KMS-11 (cell line): ENCODE measurements at regions not wholly inside any gene's neighbourhood (a gene's known extent, or its start where the extent isn't known, plus 50 kb on each side); places are given as distances from the start of the nearest gene placed in this dataset.

Experiments
- H2AFZ ChIP-seq: fragments of 200-600 bp; sonication (generic); 2 replicates; pipeline ENCODE4 v1.6.1; 2016; ENCODE audit warnings: antibody characterized with exemption, mixed run types, low read depth
- H3K27ac ChIP-seq: fragments of 200-600 bp; sonication (generic); 2 replicates; pipeline ENCODE4 v1.6.1; 2016; ENCODE audit warnings: mild to moderate bottlenecking, mixed run types
- H3K27me3 ChIP-seq: fragments of 200-600 bp; sonication (generic); 2 replicates; pipeline ENCODE4 v1.6.1; 2017; ENCODE audit warnings: mild to moderate bottlenecking, low read depth, mixed run types, moderate library complexity; ENCODE audit not compliant: insufficient read depth
- H3K36me3 ChIP-seq: fragments of 200-600 bp; sonication (generic); 2 replicates; pipeline ENCODE4 v1.6.1; 2017; ENCODE audit warnings: mild to moderate bottlenecking, mixed run types; ENCODE audit not compliant: insufficient read depth
- H3K4me1 ChIP-seq: fragments of 200-600 bp; sonication (generic); 2 replicates; pipeline ENCODE4 v1.6.1; 2016; ENCODE audit warnings: mild to moderate bottlenecking, low read depth, mixed run types; ENCODE audit not compliant: poor library complexity, severe bottlenecking
- H3K4me2 ChIP-seq: fragments of 200-600 bp; sonication (generic); 2 replicates; pipeline ENCODE4 v1.7.0; 2016; ENCODE audit warnings: mild to moderate bottlenecking, mixed run types
- H3K4me3 ChIP-seq: fragments of 200-600 bp; sonication (generic); IDR thresholded peaks from 2 replicates; pipeline ENCODE4 v1.6.1; 2017; ENCODE audit warnings: low read depth, low read length, mixed read lengths; ENCODE audit not compliant: insufficient read depth
- H3K79me2 ChIP-seq: fragments of 200-600 bp; sonication (generic); 2 replicates; pipeline ENCODE4 v1.6.1; 2016; ENCODE audit warnings: low read depth, mixed run types; ENCODE audit not compliant: insufficient read depth
- H3K9ac ChIP-seq: fragments of 200-600 bp; sonication (generic); 2 replicates; pipeline ENCODE4 v1.6.1; 2016; ENCODE audit warnings: mild to moderate bottlenecking, mixed run types
- H4K20me1 ChIP-seq: fragments of 200-600 bp; sonication (generic); 2 replicates; pipeline ENCODE4 v1.6.1; 2016; ENCODE audit warnings: mild to moderate bottlenecking, mixed run types; ENCODE audit not compliant: insufficient read depth
- CTCF ChIP-seq: fragments of 200-600 bp; sonication (generic); conservative IDR thresholded peaks from 2 replicates; pipeline ENCODE4 v1.6.1; 2017; ENCODE audit warnings: low read depth, mild to moderate bottlenecking, antibody characterized with exemption, low read length, moderate library complexity, mixed read lengths

- Histone ChIP-seq H3K27me3 (no peaks in the 10 kb centered on the region), H3K27ac (no peak overlapping the region), H4K20me1 (no peaks in the 10 kb centered on the region), H2AFZ (no peak overlapping the region), H3K4me2 (no peak overlapping the region), H3K36me3 (no peaks in the 10 kb centered on the region), H3K4me3 (no peak overlapping the region), H3K4me1 (no peaks in the 10 kb centered on the region), H3K79me2 (no peaks in the 10 kb centered on the region), H3K9ac (no peak overlapping the region)
- no peak for TF ChIP-seq CTCF
Measured at GRCh38 chr11:116535994-116536393, 236.8 kb downstream of the BUD13 start.

DNA sequence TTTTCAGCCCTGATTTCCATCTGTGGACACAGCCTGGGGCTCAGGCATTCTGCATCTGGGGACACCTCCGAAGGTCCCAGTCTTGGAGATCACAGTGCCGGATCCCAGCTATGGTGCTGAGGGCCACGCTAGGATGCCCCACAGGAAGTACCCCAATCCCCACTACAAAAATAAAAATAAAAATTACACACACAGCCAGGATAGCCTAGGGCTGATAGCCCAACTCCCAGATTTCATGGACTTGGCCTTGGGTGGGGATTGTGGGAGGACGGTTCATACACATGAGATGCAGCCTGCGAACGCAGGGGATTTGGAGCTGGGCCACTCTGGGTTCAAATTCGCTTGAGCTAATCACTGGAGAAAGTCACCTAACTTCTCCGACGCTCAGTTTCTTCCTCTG is 237.7 kb downstream of the BUD13 start:
- no peak for TF ChIP-seq CTCF
- Histone ChIP-seq H3K79me2 (no peaks in the 10 kb centered on the region), H3K27me3 (no peaks in the 10 kb centered on the region), H2AFZ (no peak overlapping the region), H3K36me3 (no peaks in the 10 kb centered on the region), H3K4me3 (no peak overlapping the region), H3K27ac (no peak overlapping the region), H3K4me2 (no peak overlapping the region), H4K20me1 (no peaks in the 10 kb centered on the region), H3K4me1 (no peaks in the 10 kb centered on the region), H3K9ac (no peak overlapping the region)

DNA sequence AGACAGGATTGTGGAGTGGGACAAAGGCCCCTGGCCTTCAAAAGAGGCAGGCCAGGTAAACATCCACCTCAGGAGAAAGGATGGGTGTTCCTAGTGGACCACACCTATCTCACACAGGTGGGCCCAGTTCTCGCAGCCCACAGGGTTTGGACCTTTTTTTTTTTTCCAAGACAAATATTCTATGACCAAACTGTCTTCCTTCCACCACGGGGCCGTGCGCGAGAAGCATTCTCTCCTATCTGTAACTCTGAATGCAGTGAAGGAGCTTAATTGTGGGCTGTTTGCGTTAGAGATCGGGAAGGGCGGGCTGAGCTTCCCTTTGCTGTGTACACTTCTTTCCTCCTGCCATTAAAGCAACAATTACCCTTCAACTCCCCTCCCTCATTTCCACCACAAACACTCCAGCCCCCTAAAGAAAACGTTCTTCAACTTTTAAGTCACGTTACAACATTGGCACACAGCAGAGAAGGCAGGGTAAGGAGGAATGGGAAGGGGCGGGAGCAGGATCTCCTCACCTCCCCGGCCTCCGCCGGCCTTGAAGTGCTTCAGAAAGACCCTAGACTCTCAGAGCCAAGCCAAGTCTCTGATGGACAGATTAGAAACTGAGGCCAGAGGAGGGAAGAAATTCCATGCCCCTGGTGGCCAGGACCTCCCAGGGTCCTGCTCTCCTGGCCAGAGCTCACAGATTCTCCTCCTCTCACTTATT is 238.4 kb downstream of the BUD13 start:
- Histone ChIP-seq H3K4me3 (no peak overlapping the region), H4K20me1 (no peaks in the 10 kb centered on the region), H3K9ac (no peak overlapping the region), H3K36me3 (no peaks in the 10 kb centered on the region), H3K27me3 (no peaks in the 10 kb centered on the region), H3K79me2 (no peaks in the 10 kb centered on the region), H3K4me2 (no peak overlapping the region), H3K4me1 (no peaks in the 10 kb centered on the region), H2AFZ (no peak overlapping the region), H3K27ac (no peak overlapping the region)
- no peak for TF ChIP-seq CTCF

GRCh38 chr11:116533186-116533825 is 239.5 kb downstream of the BUD13 start:
- no peaks in the 10 kb centered on the region for H3K4me1 ChIP-seq
- no peak for TF ChIP-seq CTCF

More at GRCh38 chr11:116533186-116533825, 239.5 kb downstream of the BUD13 start:
- H2AFZ ChIP-seq: no peak overlapping the region
- no peaks in the 10 kb centered on the region for H3K36me3 ChIP-seq
- no peaks in the 10 kb centered on the region for H3K27me3 ChIP-seq
- no peaks in the 10 kb centered on the region for H3K79me2 ChIP-seq
- no peaks in the 10 kb centered on the region for H4K20me1 ChIP-seq
- no peak overlapping the region for H3K27ac ChIP-seq
- H3K4me2 ChIP-seq: no peak overlapping the region
- no peak overlapping the region for H3K9ac ChIP-seq
- H3K4me3 ChIP-seq: no peak overlapping the region
